BLaER1 treated with 17β-estradiol and CSF1 and Interleukin-3, amounts not matched to agents 10 nM and 100 nM (cell line): ENCODE measurements at regions not wholly inside any gene's neighbourhood (a gene's known extent, or its start where the extent isn't known, plus 50 kb on each side); places are given as distances from the start of the nearest gene placed in this dataset.

Experiments
- H3K27ac ChIP-seq, 11 experiments: shearing (Covaris generic); formaldehyde crosslinking; 2 replicates each; pipeline ENCODE4 v1.8.1; 2022
- H3K27me3 ChIP-seq, 11 experiments: shearing (Covaris generic); formaldehyde crosslinking; 2 replicates each; pipeline ENCODE4 v1.8.1; 2022
- H3K36me3 ChIP-seq, 11 experiments: shearing (Covaris generic); formaldehyde crosslinking; 2 replicates each; pipeline ENCODE4 v1.8.1; 2022
- H3K4me1 ChIP-seq, 10 experiments: shearing (Covaris generic); formaldehyde crosslinking; 2 replicates each; pipeline ENCODE4 v1.8.1; 2022
- H3K4me2 ChIP-seq, 11 experiments: shearing (Covaris generic); formaldehyde crosslinking; 2 replicates each; pipeline ENCODE4 v1.8.1; 2022
- H3K4me3 ChIP-seq, 10 experiments: shearing (Covaris generic); formaldehyde crosslinking; 2 replicates each; pipeline ENCODE4 v1.8.1; 2022
- H3K9ac ChIP-seq, 11 experiments: shearing (Covaris generic); formaldehyde crosslinking; 2 replicates each; pipeline ENCODE4 v1.8.1; 2022
- H3K9me3 ChIP-seq, 11 experiments: shearing (Covaris generic); formaldehyde crosslinking; replicated peaks in 1 of 11; 2 replicates each; pipeline ENCODE4 v1.8.1; 2022
- H4K20me1 ChIP-seq, 11 experiments: shearing (Covaris generic); formaldehyde crosslinking; 2 replicates each; pipeline ENCODE4 v1.8.1; 2022
- Cebpa-rat ChIP-seq, 11 experiments: shearing (Covaris generic); IDR thresholded peaks; 2 replicates each; pipeline ENCODE4 v1.8.1; 2022

GRCh38 chr2:167404627-167405284 is 516.5 kb downstream of the XIRP2 start:
- Histone ChIP-seq H3K4me3 (no peak overlapping the region), H3K27ac (no peak overlapping the region), H3K9me3 (no peaks in the 10 kb centered on the region), H3K4me2 (no peak overlapping the region), H3K27me3 (no peaks in the 10 kb centered on the region), H3K4me1 (no peaks in the 10 kb centered on the region), H3K36me3 (no peaks in the 10 kb centered on the region), H4K20me1 (no peaks in the 10 kb centered on the region), H3K9ac (no peak overlapping the region)
- no peak for TF ChIP-seq Cebpa-rat (IDR thresholded peaks at IDR 0.05)

GRCh38 chr2:167401309-167401708 is 513.0 kb downstream of the XIRP2 start:
- Histone ChIP-seq H3K9ac (no peak overlapping the region), H3K9me3 (no peaks in the 10 kb centered on the region), H3K27ac (no peak overlapping the region), H3K27me3 (no peaks in the 10 kb centered on the region), H3K4me2 (no peak overlapping the region), H4K20me1 (no peaks in the 10 kb centered on the region), H3K4me1 (no peaks in the 10 kb centered on the region), H3K4me3 (no peak overlapping the region), H3K36me3 (no peaks in the 10 kb centered on the region)
- TF ChIP-seq Cebpa-rat (IDR thresholded peaks at IDR 0.05): no peak

GRCh38 chr2:167400546-167400945 is 512.3 kb downstream of the XIRP2 start:
- no peak for TF ChIP-seq Cebpa-rat (IDR thresholded peaks at IDR 0.05)
- Histone ChIP-seq H3K27me3 (no peaks in the 10 kb centered on the region), H3K36me3 (no peaks in the 10 kb centered on the region), H4K20me1 (no peaks in the 10 kb centered on the region), H3K9me3 (no peaks in the 10 kb centered on the region), H3K4me1 (no peaks in the 10 kb centered on the region), H3K27ac (no peak overlapping the region), H3K4me2 (no peak overlapping the region), H3K4me3 (no peak overlapping the region), H3K9ac (no peak overlapping the region)

- no peaks in the 10 kb centered on the region for H3K27me3 ChIP-seq
- no peaks in the 10 kb centered on the region for H4K20me1 ChIP-seq
- no peak overlapping the region for H3K4me2 ChIP-seq
- H3K4me3 ChIP-seq: no peak overlapping the region
- no peak overlapping the region for H3K9ac ChIP-seq
- H3K9me3 ChIP-seq: no peaks in the 10 kb centered on the region
- no peak overlapping the region for H3K27ac ChIP-seq
- TF ChIP-seq Cebpa-rat (IDR thresholded peaks at IDR 0.05): no peak
- H3K36me3 ChIP-seq: no peaks in the 10 kb centered on the region
- no peaks in the 10 kb centered on the region for H3K4me1 ChIP-seq
Measured at GRCh38 chr2:167398873-167399272, 510.6 kb downstream of the XIRP2 start.

GRCh38 chr2:167388901-167389300 is 500.6 kb downstream of the XIRP2 start:
- Histone ChIP-seq H3K36me3 (no peaks in the 10 kb centered on the region), H3K9ac (no peak overlapping the region), H3K27me3 (no peaks in the 10 kb centered on the region), H3K27ac (no peak overlapping the region), H3K4me2 (no peak overlapping the region), H3K9me3 (no peaks in the 10 kb centered on the region), H4K20me1 (no peaks in the 10 kb centered on the region), H3K4me3 (no peak overlapping the region), H3K4me1 (no peaks in the 10 kb centered on the region)
- TF ChIP-seq Cebpa-rat (IDR thresholded peaks at IDR 0.05): no peak

GRCh38 chr2:167388497-167388896 is 500.2 kb downstream of the XIRP2 start:
- H3K9me3 ChIP-seq: no peaks in the 10 kb centered on the region
- H3K4me2 ChIP-seq: no peak overlapping the region
- no peaks in the 10 kb centered on the region for H3K4me1 ChIP-seq
- H3K27ac ChIP-seq: no peak overlapping the region
- no peak overlapping the region for H3K4me3 ChIP-seq
- no peaks in the 10 kb centered on the region for H3K27me3 ChIP-seq
- no peak overlapping the region for H3K9ac ChIP-seq
- H3K36me3 ChIP-seq: no peaks in the 10 kb centered on the region
- no peaks in the 10 kb centered on the region for H4K20me1 ChIP-seq
- TF ChIP-seq Cebpa-rat (IDR thresholded peaks at IDR 0.05): no peak

GRCh38 chr2:167386694-167387093 is 498.4 kb downstream of the XIRP2 start:
- H3K4me3 ChIP-seq: no peak overlapping the region
- no peaks in the 10 kb centered on the region for H4K20me1 ChIP-seq
- no peak overlapping the region for H3K9ac ChIP-seq
- no peaks in the 10 kb centered on the region for H3K9me3 ChIP-seq
- no peaks in the 10 kb centered on the region for H3K36me3 ChIP-seq
- H3K27ac ChIP-seq: no peak overlapping the region
- H3K4me1 ChIP-seq: no peaks in the 10 kb centered on the region
- H3K27me3 ChIP-seq: no peaks in the 10 kb centered on the region
- TF ChIP-seq Cebpa-rat (IDR thresholded peaks at IDR 0.05): no peak
- H3K4me2 ChIP-seq: no peak overlapping the region

- Histone ChIP-seq H3K4me2 (no peak overlapping the region), H3K27ac (no peak overlapping the region), H3K4me1 (no peaks in the 10 kb centered on the region), H3K9ac (no peak overlapping the region), H3K4me3 (no peak overlapping the region), H3K36me3 (no peaks in the 10 kb centered on the region), H3K9me3 (no peaks in the 10 kb centered on the region), H4K20me1 (no peaks in the 10 kb centered on the region), H3K27me3 (no peaks in the 10 kb centered on the region)
- TF ChIP-seq Cebpa-rat (IDR thresholded peaks at IDR 0.05): no peak
Measured at GRCh38 chr2:167383610-167384194, 495.4 kb downstream of the XIRP2 start.

GRCh38 chr2:167381349-167381748 is 493.1 kb downstream of the XIRP2 start:
- H3K9ac ChIP-seq: no peak overlapping the region
- TF ChIP-seq Cebpa-rat (IDR thresholded peaks at IDR 0.05): no peak
- no peak overlapping the region for H3K4me3 ChIP-seq
- H3K27ac ChIP-seq: no peak overlapping the region
- H3K9me3 ChIP-seq: no peaks in the 10 kb centered on the region
- no peaks in the 10 kb centered on the region for H3K27me3 ChIP-seq
- H3K4me1 ChIP-seq: no peaks in the 10 kb centered on the region
- no peaks in the 10 kb centered on the region for H4K20me1 ChIP-seq
- H3K4me2 ChIP-seq: no peak overlapping the region
- no peaks in the 10 kb centered on the region for H3K36me3 ChIP-seq

GRCh38 chr2:167380555-167380954 is 492.3 kb downstream of the XIRP2 start:
- TF ChIP-seq Cebpa-rat (IDR thresholded peaks at IDR 0.05): no peak
- H3K9me3 ChIP-seq: no peaks in the 10 kb centered on the region

More at GRCh38 chr2:167380555-167380954, 492.3 kb downstream of the XIRP2 start:
- H3K4me1 ChIP-seq: no peaks in the 10 kb centered on the region
- no peak overlapping the region for H3K4me2 ChIP-seq
- no peak overlapping the region for H3K4me3 ChIP-seq
- H3K36me3 ChIP-seq: no peaks in the 10 kb centered on the region
- no peak overlapping the region for H3K9ac ChIP-seq
- H3K27me3 ChIP-seq: no peaks in the 10 kb centered on the region
- H3K27ac ChIP-seq: no peak overlapping the region
- no peaks in the 10 kb centered on the region for H4K20me1 ChIP-seq
